ENCODE measurements at regions not wholly inside any gene's neighbourhood (a gene's known extent, or its start where the extent isn't known, plus 50 kb on each side); places are given as distances from the start of the nearest gene placed in this dataset.
A peak's percentile ranks its signal among the peaks of the same experiment; 100 is the strongest.

DNA sequence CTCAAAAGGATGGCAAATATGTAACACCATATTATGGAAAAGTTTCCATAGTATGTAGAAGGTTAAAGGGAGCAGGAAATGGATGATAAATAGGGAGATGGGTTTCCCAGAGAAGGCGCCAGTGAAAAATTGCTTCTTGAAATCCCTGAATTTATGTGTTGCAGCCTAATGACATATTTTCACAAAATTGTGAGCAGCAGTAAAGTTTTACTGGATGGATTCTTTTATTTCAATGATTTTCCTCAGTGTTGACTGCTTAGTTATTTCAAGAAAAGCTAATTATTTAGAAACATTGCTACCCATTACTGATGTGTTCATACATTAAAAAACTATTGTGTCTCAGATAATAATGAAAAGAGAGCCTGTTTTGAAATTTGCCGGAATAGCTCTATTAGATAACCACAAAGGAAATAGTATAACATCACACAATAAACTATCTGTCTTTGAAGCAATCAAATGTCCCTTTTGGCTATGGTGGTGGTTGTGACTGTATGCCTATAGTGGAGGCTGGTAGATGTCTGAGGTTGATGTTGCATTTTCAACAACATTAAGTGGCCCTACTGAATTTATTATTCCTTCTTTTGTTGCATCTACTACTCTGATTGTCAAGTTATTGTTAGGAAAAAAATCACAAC, 169.9 kb upstream of the HAND2 start:
- TF ChIP-seq POLR2AphosphoS5 (IDR thresholded peaks at IDR 0.05) = no peak
- TF ChIP-seq POLR2A (IDR thresholded peaks at IDR 0.05) = no peak
- no peak for TF ChIP-seq EP300 (IDR thresholded peaks at IDR 0.05)
- TF ChIP-seq, protein P1, sequence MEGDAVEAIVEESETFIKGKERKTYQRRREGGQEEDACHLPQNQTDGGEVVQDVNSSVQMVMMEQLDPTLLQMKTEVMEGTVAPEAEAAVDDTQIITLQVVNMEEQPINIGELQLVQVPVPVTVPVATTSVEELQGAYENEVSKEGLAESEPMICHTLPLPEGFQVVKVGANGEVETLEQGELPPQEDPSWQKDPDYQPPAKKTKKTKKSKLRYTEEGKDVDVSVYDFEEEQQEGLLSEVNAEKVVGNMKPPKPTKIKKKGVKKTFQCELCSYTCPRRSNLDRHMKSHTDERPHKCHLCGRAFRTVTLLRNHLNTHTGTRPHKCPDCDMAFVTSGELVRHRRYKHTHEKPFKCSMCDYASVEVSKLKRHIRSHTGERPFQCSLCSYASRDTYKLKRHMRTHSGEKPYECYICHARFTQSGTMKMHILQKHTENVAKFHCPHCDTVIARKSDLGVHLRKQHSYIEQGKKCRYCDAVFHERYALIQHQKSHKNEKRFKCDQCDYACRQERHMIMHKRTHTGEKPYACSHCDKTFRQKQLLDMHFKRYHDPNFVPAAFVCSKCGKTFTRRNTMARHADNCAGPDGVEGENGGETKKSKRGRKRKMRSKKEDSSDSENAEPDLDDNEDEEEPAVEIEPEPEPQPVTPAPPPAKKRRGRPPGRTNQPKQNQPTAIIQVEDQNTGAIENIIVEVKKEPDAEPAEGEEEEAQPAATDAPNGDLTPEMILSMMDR (IDR thresholded peaks at IDR 0.05) = no peak
- no peak for DNase-seq
- H3K4me3 ChIP-seq = no peak overlapping the region
- H3K4me1 ChIP-seq = no peaks in the 10 kb centered on the region
- no peak for ATAC-seq (ENCODE audit: low FRiP score in 2 of 2)
- no peak overlapping the region for H3K27ac ChIP-seq
- no peaks in the 10 kb centered on the region for H3K9me3 ChIP-seq
- H3K36me3 ChIP-seq = no peaks in the 10 kb centered on the region
- WGBS, 2 donors = 64 to 67% methylated on average over 2 of the region's 2 CpGs
- no peaks in the 10 kb centered on the region for H3K27me3 ChIP-seq

DNA sequence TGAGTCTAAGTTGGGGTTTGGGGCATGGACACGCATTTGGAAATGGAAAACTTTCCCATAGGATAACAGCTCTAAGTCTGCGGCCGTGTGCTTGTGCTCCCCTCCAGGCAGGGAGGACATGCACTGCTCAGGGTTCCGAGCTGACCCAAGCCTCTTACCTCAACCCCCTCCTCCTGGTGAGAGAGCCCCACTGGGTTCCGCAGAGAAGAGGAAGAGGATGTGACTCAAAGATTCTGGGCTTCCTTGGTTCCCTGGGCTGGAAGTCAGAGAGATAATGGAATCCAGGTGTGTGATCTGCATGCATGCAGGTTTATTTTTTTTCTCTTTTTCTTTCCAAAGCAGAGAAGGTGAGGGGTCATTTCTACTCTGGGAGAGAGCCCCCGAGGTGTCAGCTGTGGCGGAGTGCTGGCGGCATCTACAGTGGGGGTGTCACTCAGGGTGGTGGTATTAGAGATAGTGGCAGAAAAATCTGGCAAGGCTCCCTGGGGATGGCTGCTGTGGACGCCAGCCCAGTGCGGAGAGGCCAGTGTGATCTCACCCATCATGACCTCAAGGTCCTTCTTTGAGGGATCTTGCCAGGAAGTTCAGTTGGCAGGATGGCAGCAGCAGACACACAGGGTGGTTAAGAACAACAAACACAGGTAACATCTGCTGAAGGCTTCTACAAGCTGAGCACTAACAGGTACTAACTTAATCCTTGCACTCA, 168.7 kb upstream of the HAND2 start:
- Histone ChIP-seq H3K4me1 (no peaks in the 10 kb centered on the region), H3K27me3 (no peaks in the 10 kb centered on the region), H3K36me3 (no peaks in the 10 kb centered on the region), H3K27ac (no peak overlapping the region), H3K4me3 (no peak overlapping the region), H3K9me3 (no peaks in the 10 kb centered on the region)
- TF ChIP-seq POLR2AphosphoS5 (IDR thresholded peaks at IDR 0.05) (no peak), EP300 (IDR thresholded peaks at IDR 0.05) (no peak)
- DNase-seq (peak in 1 of 2 donors; percentile 19), ATAC-seq (ENCODE audit: low FRiP score in 2 of 2) (no peak)
- 67 to 70% methylated on average over 9 of the region's 10 CpGs for WGBS, 2 donors

DNA sequence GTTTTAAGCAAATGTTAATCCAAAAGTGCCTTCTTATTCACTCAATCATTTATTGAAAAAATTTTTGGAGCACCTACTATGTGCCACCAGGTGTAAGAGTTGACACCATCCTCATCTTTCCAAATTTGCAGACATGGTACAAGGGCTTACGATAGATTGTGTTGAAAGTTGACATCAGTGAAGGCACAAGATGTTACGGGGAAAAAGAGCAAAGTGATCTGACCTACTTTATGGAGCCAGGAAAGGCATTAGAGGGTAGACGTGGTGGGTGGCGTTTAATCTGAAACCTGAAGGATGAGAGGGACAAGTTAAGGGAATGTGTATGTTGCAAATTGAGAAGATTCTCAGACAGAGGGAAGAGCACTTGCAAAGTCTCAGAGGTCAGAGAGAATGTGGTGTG, 167.8 kb upstream of the HAND2 start:
- H3K9me3 ChIP-seq = no peaks in the 10 kb centered on the region
- 72 to 88% methylated on average over 4 of the region's 4 CpGs for WGBS, 2 donors
- no peaks in the 10 kb centered on the region for H3K4me1 ChIP-seq
- no peaks in the 10 kb centered on the region for H3K36me3 ChIP-seq
- H3K27me3 ChIP-seq = no peaks in the 10 kb centered on the region
- DNase-seq (no peak), ATAC-seq (ENCODE audit: low FRiP score in 2 of 2) (no peak)
- H3K4me3 ChIP-seq = no peak overlapping the region
- TF ChIP-seq EP300 (IDR thresholded peaks at IDR 0.05) (no peak), POLR2A (IDR thresholded peaks at IDR 0.05) (no peak), POLR2AphosphoS5 (IDR thresholded peaks at IDR 0.05) (no peak)
- TF ChIP-seq, protein P1 (IDR thresholded peaks at IDR 0.05) = no peak
- no peak overlapping the region for H3K27ac ChIP-seq

DNA sequence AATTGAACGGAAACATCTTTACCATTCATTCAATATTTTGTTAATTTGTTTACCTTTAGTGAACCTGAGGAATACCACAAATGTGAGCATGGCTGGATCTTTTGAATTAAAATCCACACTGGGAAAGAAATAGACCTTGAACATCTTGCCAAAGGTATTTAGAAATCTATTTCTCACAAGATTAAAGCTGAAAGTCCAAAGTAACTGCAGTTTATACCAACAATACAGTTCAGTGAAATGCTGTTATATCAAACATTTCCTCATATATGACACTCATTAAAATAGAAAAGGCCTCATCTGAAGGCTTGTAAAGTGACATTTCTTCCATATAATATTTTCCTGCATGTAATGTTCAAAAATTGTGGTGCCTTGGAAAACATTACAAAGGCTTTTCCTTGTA, 166.5 kb upstream of the HAND2 start:
- Histone ChIP-seq H3K27me3 (no peaks in the 10 kb centered on the region), H3K27ac (no peak overlapping the region), H3K36me3 (no peaks in the 10 kb centered on the region), H3K4me3 (no peak overlapping the region), H3K9me3 (no peaks in the 10 kb centered on the region), H3K4me1 (no peaks in the 10 kb centered on the region)
- DNase-seq = no peak
- TF ChIP-seq POLR2A (IDR thresholded peaks at IDR 0.05) = no peak
- no peak for TF ChIP-seq EP300 (IDR thresholded peaks at IDR 0.05)
- no peak for TF ChIP-seq POLR2AphosphoS5 (IDR thresholded peaks at IDR 0.05)
- TF ChIP-seq, protein P1 (IDR thresholded peaks at IDR 0.05) = no peak
- 91% methylated on average over 1 of the region's 1 CpG for WGBS, 2 donors
- ATAC-seq (ENCODE audit: low FRiP score in 2 of 2) = no peak

DNA sequence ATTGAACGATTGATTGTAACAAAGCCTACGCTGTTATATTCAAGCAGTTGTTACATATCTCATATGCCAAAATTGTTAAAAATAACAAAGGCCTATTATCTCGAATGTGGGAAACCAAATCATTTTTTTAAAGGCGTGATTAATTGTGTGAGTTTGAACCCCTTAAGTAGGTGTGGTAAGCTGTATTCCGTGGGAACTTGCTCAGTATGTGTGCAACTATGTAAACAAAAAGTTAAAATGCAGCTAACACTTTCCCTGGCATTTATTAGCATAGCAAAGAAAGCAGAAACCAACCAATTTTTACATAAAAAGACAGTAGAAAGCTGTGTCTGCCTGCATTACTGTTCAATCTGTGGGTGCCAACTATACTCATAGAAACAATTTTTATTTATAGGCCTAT, 166.0 kb upstream of the HAND2 start:
- Histone ChIP-seq H3K4me3 (no peak overlapping the region), H3K9me3 (no peaks in the 10 kb centered on the region), H3K27ac (no peak overlapping the region), H3K4me1 (no peaks in the 10 kb centered on the region), H3K36me3 (no peaks in the 10 kb centered on the region), H3K27me3 (no peaks in the 10 kb centered on the region)
- WGBS, 2 donors = 50 to 54% methylated on average over 5 of the region's 5 CpGs
- TF ChIP-seq EP300 (IDR thresholded peaks at IDR 0.05) (no peak), POLR2AphosphoS5 (IDR thresholded peaks at IDR 0.05) (no peak), POLR2A (IDR thresholded peaks at IDR 0.05) (no peak)
- TF ChIP-seq, protein P1 (IDR thresholded peaks at IDR 0.05) = no peak
- DNase-seq (no peak), ATAC-seq (ENCODE audit: low FRiP score in 2 of 2) (no peak)
